ENCODE measurements at regions not wholly inside any gene's neighbourhood (a gene's known extent, or its start where the extent isn't known, plus 50 kb on each side); places are given as distances from the start of the nearest gene placed in this dataset.
A peak's percentile ranks its signal among the peaks of the same experiment; 100 is the strongest.
"Not testable (repeated sequence)": the region's sequence is repeated elsewhere in the genome, so short reads cannot be mapped to it uniquely, and the experiment has no call there.

- Mint-ChIP-seq H3K4me3 (no peak overlapping the region), H3K27ac (no peak overlapping the region), H3K27me3 (no peaks in the 10 kb centered on the region), H3K9me3 (peaks cover 2 to 14% (median 9%) of the 10 kb centered on the region in 7 donors), H3K4me1 (no peaks in the 10 kb centered on the region), H3K36me3 (no peaks in the 10 kb centered on the region)
- H3K4me1 ChIP-seq (ENCODE audit: control insufficient read depth, insufficient read depth, low read length, poor library complexity, severe bottlenecking), result no peaks in the 10 kb centered on the region
- H3K36me3 ChIP-seq (ENCODE audit: control insufficient read depth, insufficient read depth, low read length), result no peaks in the 10 kb centered on the region
- no peak overlapping the region for H3K4me3 ChIP-seq (ENCODE audit: low read depth, low read length)
- peaks cover 0 to 3% of the 10 kb centered on the region in 2 experiments for H3K9me3 ChIP-seq (ENCODE audit: control insufficient read depth in 2 of 2, low read length in 2 of 2)
- H3K27me3 ChIP-seq (ENCODE audit: control insufficient read depth, insufficient read depth, low read length), result no peaks in the 10 kb centered on the region
- ATAC-seq (ENCODE audit: low read depth in 2 of 2) (no peak), DNase-seq (no peak)
- H3K27ac ChIP-seq (ENCODE audit: insufficient read depth, low read length, poor library complexity, severe bottlenecking), result no peak overlapping the region
Measured at GRCh38 chr4:59772641-59773139, 1427.4 kb upstream of the ADGRL3 start.

GRCh38 chr4:59780271-59780670 is 1419.9 kb upstream of the ADGRL3 start:
- H3K9me3 Mint-ChIP-seq, result peaks cover 3 to 28% (median 16%) of the 10 kb centered on the region in 7 donors
- not testable (repeated sequence) for H3K27ac Mint-ChIP-seq; H3K27me3 ChIP-seq (ENCODE audit: control insufficient read depth, insufficient read depth, low read length); ATAC-seq (ENCODE audit: low read depth in 2 of 2); H3K4me3 ChIP-seq (ENCODE audit: low read depth, low read length); DNase-seq; H3K27ac ChIP-seq (ENCODE audit: insufficient read depth, low read length, poor library complexity, severe bottlenecking); H3K4me1 Mint-ChIP-seq; H3K4me3 Mint-ChIP-seq; H3K27me3 Mint-ChIP-seq; H3K36me3 Mint-ChIP-seq; H3K36me3 ChIP-seq (ENCODE audit: control insufficient read depth, insufficient read depth, low read length); H3K4me1 ChIP-seq (ENCODE audit: control insufficient read depth, insufficient read depth, low read length, poor library complexity, severe bottlenecking); H3K9me3 ChIP-seq (ENCODE audit: control insufficient read depth in 2 of 2, low read length in 2 of 2)

GRCh38 chr4:59805176-59805575 is 1395.0 kb upstream of the ADGRL3 start:
- Histone ChIP-seq H3K4me1 (ENCODE audit: control insufficient read depth, insufficient read depth, low read length, poor library complexity, severe bottlenecking) (no peaks in the 10 kb centered on the region), H3K27ac (ENCODE audit: insufficient read depth, low read length, poor library complexity, severe bottlenecking) (no peak overlapping the region), H3K9me3 (ENCODE audit: control insufficient read depth in 2 of 2, low read length in 2 of 2) (peaks cover 0 to 11% of the 10 kb centered on the region in 2 experiments), H3K4me3 (ENCODE audit: low read depth, low read length) (no peak overlapping the region), H3K36me3 (ENCODE audit: control insufficient read depth, insufficient read depth, low read length) (no peaks in the 10 kb centered on the region), H3K27me3 (ENCODE audit: control insufficient read depth, insufficient read depth, low read length) (no peaks in the 10 kb centered on the region)
- H3K4me3 Mint-ChIP-seq, result no peak overlapping the region
- no peaks in the 10 kb centered on the region for H3K27me3 Mint-ChIP-seq
- no peak for ATAC-seq (ENCODE audit: low read depth in 2 of 2)
- no peaks in the 10 kb centered on the region for H3K4me1 Mint-ChIP-seq
- no peak overlapping the region for H3K27ac Mint-ChIP-seq
- no peaks in the 10 kb centered on the region for H3K36me3 Mint-ChIP-seq
- H3K9me3 Mint-ChIP-seq, result peaks cover 1 to 18% (median 8%) of the 10 kb centered on the region in 7 donors
- DNase-seq, result no peak

GRCh38 chr4:59814402-59815010 is 1385.6 kb upstream of the ADGRL3 start:
- ATAC-seq (ENCODE audit: low read depth in 2 of 2) (no peak), DNase-seq (no peak)
- H3K27me3 ChIP-seq (ENCODE audit: control insufficient read depth, insufficient read depth, low read length), result no peaks in the 10 kb centered on the region
- H3K36me3 Mint-ChIP-seq, result no peaks in the 10 kb centered on the region
- H3K9me3 ChIP-seq (ENCODE audit: control insufficient read depth in 2 of 2, low read length in 2 of 2), result no peaks in the 10 kb centered on the region
- H3K27me3 Mint-ChIP-seq, result no peaks in the 10 kb centered on the region
- H3K4me1 ChIP-seq (ENCODE audit: control insufficient read depth, insufficient read depth, low read length, poor library complexity, severe bottlenecking), result no peaks in the 10 kb centered on the region
- H3K4me1 Mint-ChIP-seq, result no peaks in the 10 kb centered on the region
- H3K27ac Mint-ChIP-seq, result no peak overlapping the region
- no peak overlapping the region for H3K4me3 Mint-ChIP-seq
- peaks cover 0 to 11% (median 1%) of the 10 kb centered on the region in 7 donors for H3K9me3 Mint-ChIP-seq
- H3K36me3 ChIP-seq (ENCODE audit: control insufficient read depth, insufficient read depth, low read length), result no peaks in the 10 kb centered on the region
- H3K4me3 ChIP-seq (ENCODE audit: low read depth, low read length), result no peak overlapping the region
- H3K27ac ChIP-seq (ENCODE audit: insufficient read depth, low read length, poor library complexity, severe bottlenecking), result no peak overlapping the region

GRCh38 chr4:59818656-59819055 is 1381.5 kb upstream of the ADGRL3 start:
- Mint-ChIP-seq H3K4me1 (no peaks in the 10 kb centered on the region), H3K27me3 (no peaks in the 10 kb centered on the region), H3K9me3 (peaks cover 0 to 16% (median 2%) of the 10 kb centered on the region in 7 donors), H3K36me3 (no peaks in the 10 kb centered on the region), H3K4me3 (no peak overlapping the region), H3K27ac (no peak overlapping the region)
- H3K9me3 ChIP-seq (ENCODE audit: control insufficient read depth in 2 of 2, low read length in 2 of 2), result no peaks in the 10 kb centered on the region
- no peak overlapping the region for H3K4me3 ChIP-seq (ENCODE audit: low read depth, low read length)
- ATAC-seq (ENCODE audit: low read depth in 2 of 2) (no peak), DNase-seq (peak in 1 of 3 donors; percentile 0)
- no peak overlapping the region for H3K27ac ChIP-seq (ENCODE audit: insufficient read depth, low read length, poor library complexity, severe bottlenecking)
- H3K27me3 ChIP-seq (ENCODE audit: control insufficient read depth, insufficient read depth, low read length), result no peaks in the 10 kb centered on the region
- H3K4me1 ChIP-seq (ENCODE audit: control insufficient read depth, insufficient read depth, low read length, poor library complexity, severe bottlenecking), result no peaks in the 10 kb centered on the region
- no peaks in the 10 kb centered on the region for H3K36me3 ChIP-seq (ENCODE audit: control insufficient read depth, insufficient read depth, low read length)

GRCh38 chr4:59823311-59823710 is 1376.8 kb upstream of the ADGRL3 start:
- Histone ChIP-seq H3K36me3 (ENCODE audit: control insufficient read depth, insufficient read depth, low read length) (no peaks in the 10 kb centered on the region), H3K27ac (ENCODE audit: insufficient read depth, low read length, poor library complexity, severe bottlenecking) (no peak overlapping the region), H3K9me3 (ENCODE audit: control insufficient read depth in 2 of 2, low read length in 2 of 2) (no peaks in the 10 kb centered on the region), H3K4me3 (ENCODE audit: low read depth, low read length) (no peak overlapping the region), H3K27me3 (ENCODE audit: control insufficient read depth, insufficient read depth, low read length) (no peaks in the 10 kb centered on the region), H3K4me1 (ENCODE audit: control insufficient read depth, insufficient read depth, low read length, poor library complexity, severe bottlenecking) (no peaks in the 10 kb centered on the region)
- Mint-ChIP-seq H3K4me3 (no peak overlapping the region), H3K27ac (no peak overlapping the region), H3K4me1 (no peaks in the 10 kb centered on the region), H3K9me3 (peaks cover 0 to 19% (median 5%) of the 10 kb centered on the region in 7 donors), H3K27me3 (no peaks in the 10 kb centered on the region), H3K36me3 (no peaks in the 10 kb centered on the region)
- ATAC-seq (ENCODE audit: low read depth in 2 of 2) (no peak), DNase-seq (no peak)

- H3K27me3 ChIP-seq (ENCODE audit: control insufficient read depth, insufficient read depth, low read length), result no peaks in the 10 kb centered on the region
- Mint-ChIP-seq H3K4me3 (no peak overlapping the region), H3K36me3 (no peaks in the 10 kb centered on the region), H3K27ac (no peak overlapping the region), H3K4me1 (no peaks in the 10 kb centered on the region), H3K9me3 (peaks cover 0 to 19% (median 5%) of the 10 kb centered on the region in 7 donors), H3K27me3 (no peaks in the 10 kb centered on the region)
- H3K4me1 ChIP-seq (ENCODE audit: control insufficient read depth, insufficient read depth, low read length, poor library complexity, severe bottlenecking), result no peaks in the 10 kb centered on the region
- no peaks in the 10 kb centered on the region for H3K36me3 ChIP-seq (ENCODE audit: control insufficient read depth, insufficient read depth, low read length)
- ATAC-seq (ENCODE audit: low read depth in 2 of 2) (no peak), DNase-seq (no peak)
- H3K27ac ChIP-seq (ENCODE audit: insufficient read depth, low read length, poor library complexity, severe bottlenecking), result no peak overlapping the region
- no peaks in the 10 kb centered on the region for H3K9me3 ChIP-seq (ENCODE audit: control insufficient read depth in 2 of 2, low read length in 2 of 2)
- no peak overlapping the region for H3K4me3 ChIP-seq (ENCODE audit: low read depth, low read length)
Measured at GRCh38 chr4:59825104-59825503, 1375.0 kb upstream of the ADGRL3 start.

GRCh38 chr4:59831746-59832145 is 1368.4 kb upstream of the ADGRL3 start:
- no peak for DNase-seq
- H3K27ac Mint-ChIP-seq, result no peak overlapping the region
- ATAC-seq (ENCODE audit: low read depth in 2 of 2), result no peak
- no peaks in the 10 kb centered on the region for H3K4me1 Mint-ChIP-seq
- H3K9me3 Mint-ChIP-seq, result peaks cover 2 to 20% (median 4%) of the 10 kb centered on the region in 7 donors
- H3K36me3 Mint-ChIP-seq, result no peaks in the 10 kb centered on the region
- no peaks in the 10 kb centered on the region for H3K27me3 ChIP-seq (ENCODE audit: control insufficient read depth, insufficient read depth, low read length)
- no peaks in the 10 kb centered on the region for H3K9me3 ChIP-seq (ENCODE audit: control insufficient read depth in 2 of 2, low read length in 2 of 2)
- no peak overlapping the region for H3K4me3 ChIP-seq (ENCODE audit: low read depth, low read length)
- no peaks in the 10 kb centered on the region for H3K36me3 ChIP-seq (ENCODE audit: control insufficient read depth, insufficient read depth, low read length)
- H3K27ac ChIP-seq (ENCODE audit: insufficient read depth, low read length, poor library complexity, severe bottlenecking), result no peak overlapping the region
- no peaks in the 10 kb centered on the region for H3K4me1 ChIP-seq (ENCODE audit: control insufficient read depth, insufficient read depth, low read length, poor library complexity, severe bottlenecking)
- no peaks in the 10 kb centered on the region for H3K27me3 Mint-ChIP-seq
- H3K4me3 Mint-ChIP-seq, result no peak overlapping the region
